Smooth muscle cell (in vitro differentiated cells): ENCODE measurements at regions not wholly inside any gene's neighbourhood (a gene's known extent, or its start where the extent isn't known, plus 50 kb on each side); places are given as distances from the start of the nearest gene placed in this dataset.
"Not testable (repeated sequence)": the region's sequence is repeated elsewhere in the genome, so short reads cannot be mapped to it uniquely, and the experiment has no call there.

Source experiments
- DNase-seq: peaks from one replicate; lab custom pipeline; 2025; ENCODE audit not compliant: unreplicated experiment; lab: John Stamatoyannopoulos, UW
- H2AFZ ChIP-seq: fragments of 200-600 bp; sonication (generic); 2 replicates; pipeline ENCODE4 v1.6.0; 2016; ENCODE audit warnings: antibody characterized with exemption, low read depth, mild to moderate bottlenecking
- H3F3A ChIP-seq: fragments of 200-600 bp; sonication (generic); 2 replicates; pipeline ENCODE4 v1.6.0; 2017; ENCODE audit warnings: antibody characterized with exemption, low read depth
- H3K27ac ChIP-seq: fragments of 200-600 bp; sonication (generic); 2 replicates; pipeline ENCODE4 v1.5.1; 2016; ENCODE audit warnings: low read depth, mild to moderate bottlenecking
- H3K27me3 ChIP-seq: fragments of 200-600 bp; sonication (generic); 2 replicates; pipeline ENCODE4 v1.6.1; 2016; ENCODE audit warnings: low read depth, mild to moderate bottlenecking
- H3K36me3 ChIP-seq: fragments of 200-600 bp; sonication (generic); 2 replicates; pipeline ENCODE4 v1.5.1; 2016; ENCODE audit warnings: low read depth
- H3K4me1 ChIP-seq: fragments of 200-600 bp; sonication (generic); 2 replicates; pipeline ENCODE4 v1.5.1; 2016; ENCODE audit warnings: low read depth
- H3K4me2 ChIP-seq: fragments of 200-600 bp; sonication (generic); 2 replicates; pipeline ENCODE4 v1.6.0; 2016; ENCODE audit warnings: mild to moderate bottlenecking
- H3K4me3 ChIP-seq: fragments of 200-600 bp; sonication (generic); 2 replicates; pipeline ENCODE4 v1.5.1; 2016; ENCODE audit warnings: mild to moderate bottlenecking
- H3K79me2 ChIP-seq: fragments of 200-600 bp; sonication (generic); 2 replicates; pipeline ENCODE4 v1.6.0; 2016; ENCODE audit warnings: low read depth, mild to moderate bottlenecking
- H3K9ac ChIP-seq: fragments of 200-600 bp; sonication (generic); 2 replicates; pipeline ENCODE4 v1.6.0; 2016; ENCODE audit warnings: low read depth
- H3K9me3 ChIP-seq: fragments of 200-600 bp; sonication (generic); replicated peaks from 2 replicates; pipeline ENCODE4 v1.5.1; 2016; ENCODE audit warnings: low read depth
- H4K20me1 ChIP-seq: fragments of 200-600 bp; sonication (generic); 2 replicates; pipeline ENCODE4 v1.6.0; 2016; ENCODE audit warnings: low read depth
- WGBS: methylation state at CpG from one replicate; pipeline ENCODE4 v1.1.7; 2016; ENCODE audit warnings: low lambda C conversion rate; 5-methylcytosine and 5-hydroxymethylcytosine counted together
- TF ChIP-seq, protein P1 (sequence below): fragments of 200-600 bp; sonication (generic); IDR thresholded peaks from 2 replicates; pipeline ENCODE4 v1.5.1; 2017; ENCODE audit warnings: borderline replicate concordance, mild to moderate bottlenecking, antibody characterized with exemption; ENCODE audit not compliant: insufficient read depth, poor library complexity, severe bottlenecking

DNA sequence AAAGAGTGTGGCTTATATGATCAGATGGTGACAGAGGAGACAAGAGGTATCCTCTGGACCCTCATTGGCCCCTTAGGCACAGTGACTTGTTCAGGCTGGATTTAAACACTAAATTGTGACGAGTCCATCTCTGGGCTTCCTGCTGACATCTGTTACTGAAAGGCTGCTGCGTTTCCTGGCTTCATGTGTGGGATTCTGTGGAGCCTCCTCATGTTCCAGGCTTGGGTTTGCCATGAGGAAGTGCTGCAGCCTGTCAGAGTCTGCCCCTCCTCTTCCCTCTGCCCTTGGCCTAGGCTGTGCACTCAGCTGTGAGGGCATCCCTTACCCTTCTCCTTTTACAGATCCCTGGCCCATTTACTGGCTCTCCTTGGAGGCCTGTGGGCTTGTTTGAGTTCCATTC lies 159.1 kb upstream of the TTC29 start:
- no peaks in the 10 kb centered on the region for H3K9me3 ChIP-seq
- no peaks in the 10 kb centered on the region for H3K36me3 ChIP-seq
- H2AFZ ChIP-seq, result no peak overlapping the region
- H3K27ac ChIP-seq, result no peak overlapping the region
- no peaks in the 10 kb centered on the region for H3F3A ChIP-seq
- no peaks in the 10 kb centered on the region for H3K79me2 ChIP-seq
- no peak for DNase-seq
- TF ChIP-seq, protein P1, sequence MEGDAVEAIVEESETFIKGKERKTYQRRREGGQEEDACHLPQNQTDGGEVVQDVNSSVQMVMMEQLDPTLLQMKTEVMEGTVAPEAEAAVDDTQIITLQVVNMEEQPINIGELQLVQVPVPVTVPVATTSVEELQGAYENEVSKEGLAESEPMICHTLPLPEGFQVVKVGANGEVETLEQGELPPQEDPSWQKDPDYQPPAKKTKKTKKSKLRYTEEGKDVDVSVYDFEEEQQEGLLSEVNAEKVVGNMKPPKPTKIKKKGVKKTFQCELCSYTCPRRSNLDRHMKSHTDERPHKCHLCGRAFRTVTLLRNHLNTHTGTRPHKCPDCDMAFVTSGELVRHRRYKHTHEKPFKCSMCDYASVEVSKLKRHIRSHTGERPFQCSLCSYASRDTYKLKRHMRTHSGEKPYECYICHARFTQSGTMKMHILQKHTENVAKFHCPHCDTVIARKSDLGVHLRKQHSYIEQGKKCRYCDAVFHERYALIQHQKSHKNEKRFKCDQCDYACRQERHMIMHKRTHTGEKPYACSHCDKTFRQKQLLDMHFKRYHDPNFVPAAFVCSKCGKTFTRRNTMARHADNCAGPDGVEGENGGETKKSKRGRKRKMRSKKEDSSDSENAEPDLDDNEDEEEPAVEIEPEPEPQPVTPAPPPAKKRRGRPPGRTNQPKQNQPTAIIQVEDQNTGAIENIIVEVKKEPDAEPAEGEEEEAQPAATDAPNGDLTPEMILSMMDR, result no peak
- H4K20me1 ChIP-seq, result no peaks in the 10 kb centered on the region
- H3K4me3 ChIP-seq, result no peak overlapping the region
- WGBS, result 51% methylated on average over 2 of the region's 2 CpGs
- H3K9ac ChIP-seq, result no peak overlapping the region
- no peaks in the 10 kb centered on the region for H3K27me3 ChIP-seq
- H3K4me2 ChIP-seq, result no peak overlapping the region
- H3K4me1 ChIP-seq, result peaks cover 4% of the 10 kb centered on the region

DNA sequence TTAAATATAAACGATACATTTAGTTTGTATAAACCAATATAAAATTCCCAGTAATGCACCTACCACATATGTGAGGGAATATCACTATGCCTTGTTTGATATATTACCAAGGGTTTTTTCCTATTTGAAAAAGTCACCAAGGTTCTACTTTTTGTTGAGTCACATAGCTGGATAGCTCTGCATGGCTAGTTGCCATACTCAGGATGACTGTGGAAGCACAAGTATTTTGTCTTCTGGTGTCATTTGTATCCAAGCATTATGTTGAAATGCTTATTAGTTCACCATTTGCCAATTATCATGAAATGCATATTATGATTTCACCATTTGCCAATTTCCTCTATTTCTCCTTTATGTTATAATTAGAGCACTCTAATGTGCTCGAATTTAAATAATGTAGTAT lies 162.7 kb upstream of the TTC29 start:
- no peak for DNase-seq
- Histone ChIP-seq H3K27me3 (no peaks in the 10 kb centered on the region), H4K20me1 (no peaks in the 10 kb centered on the region), H3K4me3 (no peak overlapping the region), H2AFZ (no peak overlapping the region), H3K36me3 (no peaks in the 10 kb centered on the region), H3K9ac (no peak overlapping the region), H3K9me3 (no peaks in the 10 kb centered on the region), H3K27ac (no peak overlapping the region), H3F3A (no peaks in the 10 kb centered on the region), H3K79me2 (no peaks in the 10 kb centered on the region), H3K4me2 (no peak overlapping the region), H3K4me1 (no peaks in the 10 kb centered on the region)
- 87% methylated on average over 2 of the region's 2 CpGs for WGBS
- TF ChIP-seq, protein P1, result no peak

DNA sequence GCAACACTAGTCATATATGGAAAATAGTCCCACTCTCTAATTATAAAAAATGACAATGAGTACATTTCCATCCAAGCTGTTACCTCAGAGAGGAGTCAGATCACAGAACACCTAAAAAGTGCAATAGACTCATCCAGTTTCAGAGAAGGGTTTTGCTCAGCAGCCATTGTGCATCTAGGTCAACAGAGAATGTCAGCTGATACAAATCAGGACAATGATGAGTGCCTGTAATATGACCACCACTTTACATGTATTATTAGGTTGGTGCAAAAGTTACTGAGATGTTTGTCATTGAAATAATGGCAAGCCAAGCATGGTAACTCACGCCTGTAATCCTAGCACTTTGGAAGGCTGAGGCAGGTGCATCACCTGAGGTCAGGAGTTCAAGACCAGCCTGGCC lies 164.1 kb upstream of the TTC29 start:
- Histone ChIP-seq H3K4me2 (no peak overlapping the region), H3K36me3 (no peaks in the 10 kb centered on the region), H3K27me3 (no peaks in the 10 kb centered on the region), H3K9ac (no peak overlapping the region), H2AFZ (no peak overlapping the region), H3K4me1 (no peaks in the 10 kb centered on the region), H3K9me3 (no peaks in the 10 kb centered on the region), H3K79me2 (no peaks in the 10 kb centered on the region), H3F3A (no peaks in the 10 kb centered on the region), H3K4me3 (no peak overlapping the region), H3K27ac (no peak overlapping the region), H4K20me1 (no peaks in the 10 kb centered on the region)
- no peak for DNase-seq
- TF ChIP-seq, protein P1, result no peak
- 84% methylated on average over 1 of the region's 1 CpG for WGBS

DNA sequence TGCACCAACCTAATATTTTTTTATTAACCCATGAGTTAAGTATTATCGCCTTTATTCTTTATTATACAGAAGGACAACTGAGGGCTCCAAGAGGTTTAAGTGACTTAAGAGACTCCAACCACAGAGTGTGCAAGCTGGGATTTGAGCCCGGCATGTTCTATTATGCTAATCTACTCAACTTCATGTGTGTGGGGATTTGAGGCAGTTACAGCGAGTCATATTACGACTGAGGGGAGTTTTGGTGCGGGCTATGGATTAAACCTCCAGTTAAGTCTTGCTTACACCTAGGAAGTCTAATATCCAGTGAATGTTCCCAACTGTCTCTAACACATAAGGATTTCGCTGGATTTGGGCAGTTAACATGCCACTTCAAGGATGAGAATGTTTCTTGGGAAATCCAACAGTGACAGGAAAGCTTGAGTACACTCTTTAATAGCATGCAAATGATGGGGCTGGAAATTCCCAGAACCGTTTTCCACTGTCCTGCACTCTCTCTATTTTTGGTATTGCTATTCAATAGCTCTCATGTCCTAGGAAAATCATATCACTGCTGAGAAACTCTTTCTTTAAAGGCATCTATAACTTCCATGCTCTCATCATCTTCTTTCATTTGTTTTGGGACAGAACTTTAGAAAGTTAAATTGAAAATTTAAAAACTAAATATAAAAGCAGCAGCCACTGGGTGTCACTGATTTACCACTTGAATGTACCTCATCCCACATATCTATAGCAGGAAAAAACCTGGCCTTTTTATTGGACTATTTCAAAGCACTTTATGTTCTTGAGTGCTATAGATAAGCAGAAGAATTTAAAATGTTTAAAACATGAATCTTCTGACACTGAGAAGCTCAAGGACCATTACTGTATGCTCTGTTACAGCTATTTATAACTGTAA lies 165.1 kb upstream of the TTC29 start:
- no peaks in the 10 kb centered on the region for H4K20me1 ChIP-seq
- no peak overlapping the region for H2AFZ ChIP-seq
- H3K4me3 ChIP-seq, result no peak overlapping the region
- no peaks in the 10 kb centered on the region for H3K9me3 ChIP-seq
- 40% methylated on average over 7 of the region's 7 CpGs for WGBS
- H3K79me2 ChIP-seq, result no peaks in the 10 kb centered on the region
- peak overlapping the region; percentile 60 for H3K4me2 ChIP-seq
- no peak overlapping the region for H3K27ac ChIP-seq
- H3F3A ChIP-seq, result no peaks in the 10 kb centered on the region
- H3K9ac ChIP-seq, result no peak overlapping the region
- TF ChIP-seq, protein P1, result peak; percentile 22
- H3K4me1 ChIP-seq, result no peaks in the 10 kb centered on the region
- H3K36me3 ChIP-seq, result no peaks in the 10 kb centered on the region
- no peaks in the 10 kb centered on the region for H3K27me3 ChIP-seq
- no peak for DNase-seq

DNA sequence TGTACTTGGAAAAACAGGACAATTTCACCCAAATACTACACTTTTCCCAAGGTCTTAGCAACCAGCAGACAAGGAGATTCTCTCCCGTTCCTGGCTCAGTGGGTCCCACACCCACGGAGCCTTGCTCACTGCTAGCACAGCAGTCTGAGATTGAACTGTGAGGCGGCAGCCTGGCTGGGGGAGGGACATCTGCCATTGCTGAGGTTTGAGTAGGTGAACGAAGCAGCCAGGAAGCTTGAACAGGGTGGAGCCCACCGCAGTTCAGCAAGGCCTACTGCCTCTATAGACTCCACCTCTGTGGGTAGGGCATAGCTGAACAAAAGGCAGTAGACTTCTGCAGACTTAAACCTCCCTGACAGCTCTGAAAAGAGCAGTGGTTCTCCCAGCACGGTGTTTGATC lies 166.5 kb upstream of the TTC29 start:
- not testable (repeated sequence) for H3K27ac ChIP-seq, H3K79me2 ChIP-seq, H3K4me3 ChIP-seq, H3K4me1 ChIP-seq, H3F3A ChIP-seq, H3K36me3 ChIP-seq, H3K9me3 ChIP-seq, H4K20me1 ChIP-seq, H3K9ac ChIP-seq, H2AFZ ChIP-seq, DNase-seq, H3K4me2 ChIP-seq, H3K27me3 ChIP-seq
- WGBS, result 69% methylated on average over 6 of the region's 6 CpGs
